Cardiac muscle cell (in vitro differentiated cells and primary cell): ENCODE measurements at regions not wholly inside any gene's neighbourhood (a gene's known extent, or its start where the extent isn't known, plus 50 kb on each side); places are given as distances from the start of the nearest gene placed in this dataset.

Source experiments
- DNase-seq, 2 donors: peaks; one replicate each; pipeline versions ENCODE4 v3.0.0 to v3.0.0-alpha.2; 2010 to 2017; ENCODE audit warnings: low read depth in 1 of 2, low spot score in 1 of 2
- H3K27ac ChIP-seq: fragments of 200-600 bp; sonication (generic); 2 replicates; pipeline ENCODE4 v1.5.1; 2016
- H3K27me3 ChIP-seq: fragments of 200-600 bp; sonication (generic); 2 replicates; pipeline ENCODE4 v1.6.0; 2016; ENCODE audit warnings: control low read depth
- H3K36me3 ChIP-seq: fragments of 200-600 bp; sonication (generic); 2 replicates; pipeline ENCODE4 v1.5.1; 2016; ENCODE audit warnings: control low read depth
- H3K4me1 ChIP-seq: fragments of 200-600 bp; sonication (generic); 2 replicates; pipeline ENCODE4 v1.8.1; 2017; ENCODE audit warnings: low read depth, mild to moderate bottlenecking, mixed run types
- H3K4me3 ChIP-seq: fragments of 200-600 bp; sonication (generic); 2 replicates; pipeline ENCODE4 v1.5.1; 2016; ENCODE audit warnings: mild to moderate bottlenecking
- H3K9me3 ChIP-seq: fragments of 200-600 bp; sonication (generic); 2 replicates; pipeline ENCODE4 v1.5.1; 2017; ENCODE audit warnings: low read depth, mild to moderate bottlenecking, control low read depth
- TF ChIP-seq, protein P1 (sequence below): IDR thresholded peaks from 2 replicates; pipeline ENCODE4 v1.5.1; 2012; ENCODE audit warnings: low read depth, mild to moderate bottlenecking, low read length

DNA sequence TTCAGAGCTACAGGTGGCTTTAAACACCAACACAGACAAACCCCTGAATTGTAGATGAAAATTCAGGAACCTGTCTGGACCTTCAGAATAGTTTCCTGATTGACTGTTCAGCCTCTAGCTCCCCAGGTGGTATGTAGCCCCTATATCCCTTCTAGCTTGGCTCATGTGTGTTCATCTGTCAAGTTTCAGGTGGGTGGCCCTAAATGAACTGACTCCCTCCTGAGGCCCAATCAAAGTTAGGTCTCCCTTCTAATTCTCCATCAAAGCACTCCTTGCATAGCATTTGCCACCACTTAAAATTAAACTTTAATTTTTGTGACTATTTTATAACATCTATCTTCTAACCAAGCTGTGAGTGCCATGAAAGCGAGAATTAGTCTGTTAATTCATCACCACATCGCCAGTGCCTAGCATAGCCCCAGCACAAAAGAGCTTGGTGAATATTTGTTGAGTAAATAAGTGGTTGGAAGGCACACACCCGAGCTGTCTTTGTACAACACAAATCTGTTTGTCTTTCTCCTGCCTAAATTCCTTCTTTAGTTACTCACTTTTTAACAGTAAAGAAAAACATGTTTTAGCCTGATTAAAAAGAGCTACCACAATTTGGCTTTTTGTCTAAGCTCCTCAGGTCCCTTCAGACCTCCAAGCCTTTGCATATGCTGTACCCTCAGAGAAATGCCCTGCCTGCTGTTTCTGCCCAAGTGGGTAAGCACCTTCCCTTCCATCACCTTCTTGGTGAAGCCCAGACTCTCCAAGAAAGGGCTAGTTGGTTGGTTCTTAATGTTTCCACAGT, 138.1 kb upstream of the HMHB1 start:
- no peak for DNase-seq
- no peaks in the 10 kb centered on the region for H3K9me3 ChIP-seq
- no peaks in the 10 kb centered on the region for H3K4me1 ChIP-seq
- H3K27ac ChIP-seq, result no peak overlapping the region
- TF ChIP-seq, protein P1, sequence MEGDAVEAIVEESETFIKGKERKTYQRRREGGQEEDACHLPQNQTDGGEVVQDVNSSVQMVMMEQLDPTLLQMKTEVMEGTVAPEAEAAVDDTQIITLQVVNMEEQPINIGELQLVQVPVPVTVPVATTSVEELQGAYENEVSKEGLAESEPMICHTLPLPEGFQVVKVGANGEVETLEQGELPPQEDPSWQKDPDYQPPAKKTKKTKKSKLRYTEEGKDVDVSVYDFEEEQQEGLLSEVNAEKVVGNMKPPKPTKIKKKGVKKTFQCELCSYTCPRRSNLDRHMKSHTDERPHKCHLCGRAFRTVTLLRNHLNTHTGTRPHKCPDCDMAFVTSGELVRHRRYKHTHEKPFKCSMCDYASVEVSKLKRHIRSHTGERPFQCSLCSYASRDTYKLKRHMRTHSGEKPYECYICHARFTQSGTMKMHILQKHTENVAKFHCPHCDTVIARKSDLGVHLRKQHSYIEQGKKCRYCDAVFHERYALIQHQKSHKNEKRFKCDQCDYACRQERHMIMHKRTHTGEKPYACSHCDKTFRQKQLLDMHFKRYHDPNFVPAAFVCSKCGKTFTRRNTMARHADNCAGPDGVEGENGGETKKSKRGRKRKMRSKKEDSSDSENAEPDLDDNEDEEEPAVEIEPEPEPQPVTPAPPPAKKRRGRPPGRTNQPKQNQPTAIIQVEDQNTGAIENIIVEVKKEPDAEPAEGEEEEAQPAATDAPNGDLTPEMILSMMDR, result no peak
- no peak overlapping the region for H3K4me3 ChIP-seq
- H3K27me3 ChIP-seq, result peaks cover 21% of the 10 kb centered on the region
- no peaks in the 10 kb centered on the region for H3K36me3 ChIP-seq

DNA sequence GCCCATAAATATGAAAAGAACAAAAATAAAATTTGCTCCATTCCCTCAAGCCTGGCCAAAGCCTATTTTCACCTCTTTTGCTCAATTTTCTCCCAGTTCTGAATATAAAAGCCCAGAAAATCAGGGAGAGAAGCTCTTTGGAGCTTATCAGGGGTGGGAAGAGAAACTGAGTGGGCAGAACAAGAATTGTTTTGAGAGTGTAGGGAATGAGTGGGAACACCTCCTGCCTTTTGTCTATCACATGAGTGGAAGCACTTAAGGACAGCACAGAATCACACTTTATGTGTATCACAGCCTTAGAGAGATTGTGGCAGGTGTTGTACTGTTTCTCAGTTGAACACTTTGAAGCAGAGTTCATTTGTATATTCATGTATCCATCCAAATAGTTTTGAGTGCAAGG, 139.2 kb upstream of the HMHB1 start:
- TF ChIP-seq, protein P1, result no peak
- Histone ChIP-seq H3K27me3 (peaks cover 26% of the 10 kb centered on the region), H3K27ac (no peak overlapping the region), H3K4me1 (no peaks in the 10 kb centered on the region), H3K4me3 (no peak overlapping the region), H3K9me3 (no peaks in the 10 kb centered on the region), H3K36me3 (no peaks in the 10 kb centered on the region)
- DNase-seq, result no peak

DNA sequence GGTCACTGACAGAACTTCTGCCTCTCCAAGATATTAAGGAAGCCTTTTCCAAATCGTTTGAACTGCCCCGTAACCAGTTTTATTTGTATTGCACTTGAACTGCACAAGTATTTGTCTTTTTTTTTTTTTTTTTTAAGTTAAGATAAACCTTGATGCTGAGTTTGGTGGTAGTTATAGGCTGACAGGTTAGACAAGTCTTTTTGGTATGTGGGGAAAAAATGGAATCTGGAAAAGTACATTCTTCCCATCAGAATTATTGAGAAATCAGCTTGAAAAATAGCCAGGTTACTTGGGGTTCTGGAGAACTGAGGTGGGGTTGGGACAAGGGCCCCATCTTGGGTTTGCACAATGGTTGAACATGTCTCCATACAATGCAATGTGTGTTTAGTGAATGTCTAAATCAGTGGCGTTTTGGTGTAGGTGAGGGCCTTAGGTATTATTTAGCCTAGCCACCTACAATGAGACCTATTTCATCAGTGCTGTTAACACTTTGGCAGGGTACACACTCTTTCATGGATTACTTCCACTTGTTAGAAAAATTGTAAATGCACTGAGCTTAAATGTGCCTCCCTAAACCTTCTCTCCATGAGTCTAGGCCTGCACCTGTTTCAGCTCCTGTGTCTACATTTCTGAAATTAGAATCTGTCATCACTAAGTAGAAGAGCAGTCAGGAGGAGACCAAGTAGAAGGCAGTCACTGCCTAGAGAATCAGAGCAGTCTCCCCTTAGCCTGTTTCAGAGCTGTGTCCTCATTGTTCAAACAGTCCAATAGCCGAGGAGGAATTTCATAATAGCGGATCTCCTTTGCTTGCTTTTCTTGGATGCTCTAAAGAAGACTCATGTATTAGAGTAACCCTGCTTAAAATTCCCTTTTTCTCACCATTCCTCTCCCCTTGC, 140.0 kb upstream of the HMHB1 start:
- TF ChIP-seq, protein P1, result no peak
- Histone ChIP-seq H3K27me3 (peaks cover 26% of the 10 kb centered on the region), H3K9me3 (no peaks in the 10 kb centered on the region), H3K36me3 (no peaks in the 10 kb centered on the region), H3K4me3 (no peak overlapping the region), H3K27ac (no peak overlapping the region), H3K4me1 (no peaks in the 10 kb centered on the region)
- DNase-seq, result no peak

DNA sequence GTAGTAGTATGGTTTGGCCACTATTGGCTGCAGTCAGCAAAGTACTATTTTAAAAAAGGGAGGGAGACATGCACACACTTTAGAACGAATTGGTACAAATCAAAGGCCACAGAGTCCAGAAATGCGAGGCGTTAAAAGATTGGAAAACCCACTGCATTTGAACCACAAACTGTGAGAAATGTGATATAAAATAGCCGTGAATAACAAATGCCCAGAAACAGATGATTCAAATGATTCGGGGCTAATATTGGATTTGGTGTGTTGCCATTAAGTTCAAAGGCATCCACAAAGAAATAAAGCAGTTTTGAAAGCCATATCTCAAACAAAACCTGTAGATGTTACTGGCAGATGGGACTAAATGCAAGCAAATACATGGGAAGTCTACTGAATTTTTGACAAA, 140.9 kb upstream of the HMHB1 start:
- H3K27ac ChIP-seq, result no peak overlapping the region
- H3K4me1 ChIP-seq, result no peaks in the 10 kb centered on the region
- no peak for DNase-seq
- no peaks in the 10 kb centered on the region for H3K36me3 ChIP-seq
- no peaks in the 10 kb centered on the region for H3K9me3 ChIP-seq
- H3K4me3 ChIP-seq, result no peak overlapping the region
- H3K27me3 ChIP-seq, result peaks cover 35% of the 10 kb centered on the region
- TF ChIP-seq, protein P1, result no peak

DNA sequence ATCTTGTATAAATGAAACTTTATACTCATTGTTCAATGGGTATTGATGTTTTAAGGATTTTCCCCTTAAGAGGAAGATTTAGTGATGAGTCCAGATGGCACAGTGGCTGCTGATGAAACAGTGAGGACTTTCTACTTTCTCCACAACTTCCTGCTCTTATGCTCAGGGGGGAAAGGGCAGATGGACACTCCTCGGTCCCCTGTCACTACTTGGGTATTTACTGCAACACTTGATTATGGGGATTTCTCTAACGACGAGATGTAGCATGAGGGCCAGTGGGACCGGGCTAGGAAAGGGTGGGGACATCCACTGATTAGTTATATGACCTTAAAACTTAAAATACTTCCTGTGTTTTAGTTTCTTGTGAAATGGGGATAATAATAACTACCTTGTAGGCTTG, 146.1 kb upstream of the HMHB1 start:
- TF ChIP-seq, protein P1, result no peak
- Histone ChIP-seq H3K4me3 (no peak overlapping the region), H3K36me3 (no peaks in the 10 kb centered on the region), H3K27me3 (peaks cover 30% of the 10 kb centered on the region), H3K4me1 (no peaks in the 10 kb centered on the region), H3K9me3 (no peaks in the 10 kb centered on the region), H3K27ac (no peak overlapping the region)
- DNase-seq, result no peak
